ENCODE measurements at regions not wholly inside any gene's neighbourhood (a gene's known extent, or its start where the extent isn't known, plus 50 kb on each side); places are given as distances from the start of the nearest gene placed in this dataset.

- no peak for DNase-seq (ENCODE audit: low spot score in 2 of 2)
- no peaks in the 10 kb centered on the region for H3K4me1 ChIP-seq
- no peaks in the 10 kb centered on the region for H3K9me3 ChIP-seq
- H3K27ac ChIP-seq, result no peak overlapping the region
- intact Hi-C loops (cut with DNase I; ENCODE audit: low total_unique reads), result no loop called here
- no peaks in the 10 kb centered on the region for H3K27me3 ChIP-seq
- H3K4me3 ChIP-seq, result no peak overlapping the region
- H3K36me3 ChIP-seq, result no peaks in the 10 kb centered on the region
- no peak for TF ChIP-seq POLR2AphosphoS5 (IDR thresholded peaks at IDR 0.05)
- TF ChIP-seq POLR2A (IDR thresholded peaks at IDR 0.05), result no peak
- TF ChIP-seq CTCF (IDR thresholded peaks at IDR 0.05), result no peak
Observed at GRCh38 chr16:6903671-6904070, 429.0 kb upstream of the RBFOX1 start.

GRCh38 chr16:6898896-6899295, 433.7 kb upstream of the RBFOX1 start:
- DNase-seq (ENCODE audit: low spot score in 2 of 2), result no peak
- Histone ChIP-seq H3K9me3 (no peaks in the 10 kb centered on the region), H3K4me3 (no peak overlapping the region), H3K27me3 (no peaks in the 10 kb centered on the region), H3K36me3 (no peaks in the 10 kb centered on the region), H3K4me1 (no peaks in the 10 kb centered on the region), H3K27ac (no peak overlapping the region)
- intact Hi-C loops (cut with DNase I; ENCODE audit: low total_unique reads), result no loop called here
- TF ChIP-seq POLR2A (IDR thresholded peaks at IDR 0.05) (no peak), POLR2AphosphoS5 (IDR thresholded peaks at IDR 0.05) (no peak), CTCF (IDR thresholded peaks at IDR 0.05) (no peak)

- intact Hi-C loops (cut with DNase I; ENCODE audit: low total_unique reads), result no loop called here
- Histone ChIP-seq H3K36me3 (no peaks in the 10 kb centered on the region), H3K27ac (no peak overlapping the region), H3K4me1 (no peaks in the 10 kb centered on the region), H3K9me3 (no peaks in the 10 kb centered on the region), H3K27me3 (no peaks in the 10 kb centered on the region), H3K4me3 (no peak overlapping the region)
- DNase-seq (ENCODE audit: low spot score in 2 of 2), result no peak
- no peak for TF ChIP-seq POLR2A (IDR thresholded peaks at IDR 0.05)
- no peak for TF ChIP-seq POLR2AphosphoS5 (IDR thresholded peaks at IDR 0.05)
- no peak for TF ChIP-seq CTCF (IDR thresholded peaks at IDR 0.05)
Observed at GRCh38 chr16:6897876-6898485, 434.7 kb upstream of the RBFOX1 start.

- no peak for DNase-seq (ENCODE audit: low spot score in 2 of 2)
- intact Hi-C loops (cut with DNase I; ENCODE audit: low total_unique reads), result no loop called here
- no peaks in the 10 kb centered on the region for H3K36me3 ChIP-seq
- H3K27ac ChIP-seq, result no peak overlapping the region
- no peaks in the 10 kb centered on the region for H3K9me3 ChIP-seq
- no peaks in the 10 kb centered on the region for H3K27me3 ChIP-seq
- H3K4me3 ChIP-seq, result no peak overlapping the region
- TF ChIP-seq POLR2A (IDR thresholded peaks at IDR 0.05) (no peak), POLR2AphosphoS5 (IDR thresholded peaks at IDR 0.05) (no peak), CTCF (IDR thresholded peaks at IDR 0.05) (no peak)
- no peaks in the 10 kb centered on the region for H3K4me1 ChIP-seq
Observed at GRCh38 chr16:6892966-6893365, 439.7 kb upstream of the RBFOX1 start.

- no peak for TF ChIP-seq POLR2A (IDR thresholded peaks at IDR 0.05)
- no peak for TF ChIP-seq CTCF (IDR thresholded peaks at IDR 0.05)
- no peak for TF ChIP-seq POLR2AphosphoS5 (IDR thresholded peaks at IDR 0.05)
- H3K27ac ChIP-seq, result peak overlapping the region in 1 of 2 donors; percentile 52
Observed at GRCh38 chr16:6891496-6891895, 441.1 kb upstream of the RBFOX1 start.

More at GRCh38 chr16:6891496-6891895, 441.1 kb upstream of the RBFOX1 start:
- DNase-seq (ENCODE audit: low spot score in 2 of 2), result peak in 1 of 2 donors; percentile 24
- no peak overlapping the region for H3K4me3 ChIP-seq
- H3K36me3 ChIP-seq, result no peaks in the 10 kb centered on the region
- intact Hi-C loops (cut with DNase I; ENCODE audit: low total_unique reads), result no loop called here
- H3K9me3 ChIP-seq, result no peaks in the 10 kb centered on the region
- H3K4me1 ChIP-seq, result no peaks in the 10 kb centered on the region
- no peaks in the 10 kb centered on the region for H3K27me3 ChIP-seq

All from breast epithelium (tissue), 4 donors.